HCT116 (cell line): ENCODE measurements at regions not wholly inside any gene's neighbourhood (a gene's known extent, or its start where the extent isn't known, plus 50 kb on each side); places are given as distances from the start of the nearest gene placed in this dataset.

Experiments
- ATAC-seq: fragments of 200-7000 bp; cut with Tn5 transposase; 2 replicates; pipeline ENCODE4 v1.9.1; 2020; ENCODE audit warnings: mild to moderate bottlenecking, moderate library complexity
- BruUV-seq: library from RNA; stranded (reverse); fragments of 400-500 nt; replicated peaks from 2 replicates; lab custom pipeline; 2021; lab: Mats Ljungman, UMichigan
- CTCF ChIA-PET: fragments of 300-600 bp; sonication (Branson Sonifier 250); formaldehyde crosslinking; loops from one replicate; lab custom pipeline; 2021; ENCODE audit warnings: antibody characterized with exemption; lab: Charles Lee
- POLR2A ChIA-PET: fragments of 300-600, 350-600 bp; sonication (Branson Sonifier 250); formaldehyde crosslinking; loops from one replicate; lab custom pipeline; 2021; ENCODE audit warnings: antibody characterized with exemption; lab: Charles Lee
- RAD21 ChIA-PET, 2 experiments: fragments of 300-600 bp; sonication (Branson Sonifier 250); formaldehyde crosslinking; loops; one replicate each; lab custom pipeline; 2023; ENCODE audit warnings: low total read pairs in 2 of 2; ENCODE audit not compliant: uncharacterized antibody in 2 of 2, unreplicated experiment in 2 of 2, low non-redundant PET in 1 of 2; lab: Charles Lee
- DNase-seq: peaks from one replicate; pipeline ENCODE4 v3.0.0-alpha.2; 2010; ENCODE audit warnings: low read depth, low spot score
- H2AFZ ChIP-seq: fragments of 200-600 bp; shearing (Covaris generic), sonication (generic); 2 replicates; pipeline ENCODE4 v1.6.1; 2017; ENCODE audit warnings: low read depth, mixed run types, mixed read lengths, antibody characterized with exemption, low read length; ENCODE audit not compliant: poor library complexity, severe bottlenecking
- H3K27ac ChIP-seq: 2 replicates; pipeline ENCODE4 v1.5.1; 2012; ENCODE audit warnings: low read depth, low read length
- H3K27me3 ChIP-seq: fragments of 200-600 bp; sonication (generic); 2 replicates; pipeline ENCODE4 v1.6.1; 2016; ENCODE audit warnings: mixed run types, low read length, mixed read lengths; ENCODE audit not compliant: insufficient read depth
- H3K36me3 ChIP-seq, 2 experiments: fragments of 200-500 bp in 1 of 2; fragments of 200-600 bp in 1 of 2; sonication (Bioruptor generic) in 1 of 2; sonication (generic) in 1 of 2; 2 replicates each; pipeline versions ENCODE4 v1.5.1 to v1.6.1; 2014 to 2016; ENCODE audit warnings: low read length in 2 of 2, inconsistent platforms in 1 of 2, mixed read lengths in 1 of 2, mixed run types in 1 of 2; ENCODE audit not compliant: insufficient read depth in 2 of 2, control insufficient read depth in 1 of 2
- H3K4me1 ChIP-seq, 2 experiments: fragments of 200-600 bp in 1 of 2; sonication (generic) in 1 of 2; 2 replicates each; pipeline versions ENCODE4 v1.5.1 to v1.6.1; 2012 to 2017; ENCODE audit warnings: low read length in 2 of 2, inconsistent platforms in 1 of 2, mild to moderate bottlenecking in 1 of 2, mixed read lengths in 1 of 2, mixed run types in 1 of 2, moderate library complexity in 1 of 2; ENCODE audit not compliant: insufficient read depth in 2 of 2, control insufficient read depth in 1 of 2
- H3K4me2 ChIP-seq: fragments of 200-600 bp; sonication (generic); 2 replicates; pipeline ENCODE4 v1.6.1; 2017; ENCODE audit warnings: mixed run types, low read length, mixed read lengths
- H3K4me3 ChIP-seq, 2 experiments: fragments of 200-600 bp in 1 of 2; sonication (generic) in 1 of 2; replicated peaks in 1 of 2; 2 replicates each; pipeline ENCODE4 v1.5.1; 2011 to 2016; ENCODE audit warnings: low read length in 2 of 2, control low read depth in 1 of 2, low read depth in 1 of 2, mild to moderate bottlenecking in 1 of 2, mixed read lengths in 1 of 2, mixed run types in 1 of 2
- H3K79me2 ChIP-seq: fragments of 200-600 bp; sonication (generic); 2 replicates; pipeline ENCODE4 v1.6.1; 2017; ENCODE audit warnings: mild to moderate bottlenecking, mixed run types, low read length, moderate library complexity, mixed read lengths; ENCODE audit not compliant: insufficient read depth
- H3K9ac ChIP-seq: fragments of 200-600 bp; sonication (generic); 2 replicates; pipeline ENCODE4 v1.6.1; 2016; ENCODE audit warnings: low read length, mixed read lengths
- H3K9me2 ChIP-seq: fragments of 200-600 bp; sonication (generic), shearing (Covaris generic); 2 replicates; pipeline ENCODE4 v1.6.1; 2017; ENCODE audit warnings: mixed run types, mild to moderate bottlenecking, moderate library complexity; ENCODE audit not compliant: insufficient read depth
- H3K9me3 ChIP-seq, 2 experiments: fragments of 200-500 bp in 1 of 2; fragments of 200-600 bp in 1 of 2; sonication (Bioruptor generic) in 1 of 2; sonication (generic) in 1 of 2; 2 replicates each; pipeline ENCODE4 v1.6.1; 2014 to 2017; ENCODE audit warnings: low read length in 2 of 2, mixed read lengths in 2 of 2, inconsistent platforms in 1 of 2, low read depth in 1 of 2, mild to moderate bottlenecking in 1 of 2, mixed run types in 1 of 2, moderate library complexity in 1 of 2; ENCODE audit not compliant: control insufficient read depth in 1 of 2, insufficient read depth in 1 of 2
- H4K20me1 ChIP-seq: fragments of 200-600 bp; sonication (generic), shearing (Covaris generic); 2 replicates; pipeline ENCODE4 v1.6.1; 2017; ENCODE audit warnings: mixed run types, mild to moderate bottlenecking, moderate library complexity; ENCODE audit not compliant: insufficient read depth
- CBX3 ChIP-seq: IDR thresholded peaks from 2 replicates; pipeline ENCODE4 v1.6.1; 2012; ENCODE audit warnings: low read depth
- CEBPB ChIP-seq: IDR thresholded peaks from 2 replicates; pipeline ENCODE4 v1.6.1; 2012; ENCODE audit warnings: low read depth
- EGR1 ChIP-seq: IDR thresholded peaks from 2 replicates; pipeline ENCODE4 v1.6.1; 2012; ENCODE audit warnings: low read depth
- ELF1 ChIP-seq: IDR thresholded peaks from 2 replicates; pipeline ENCODE4 v1.6.1; 2012; ENCODE audit warnings: low read depth, borderline replicate concordance
- EZH2 ChIP-seq: fragments of 200-600 bp; sonication (generic); IDR thresholded peaks from 2 replicates; pipeline ENCODE4 v1.6.1; 2017; ENCODE audit warnings: antibody characterized with exemption, mixed run types
- FOSL1 ChIP-seq: IDR thresholded peaks from 2 replicates; pipeline ENCODE4 v1.6.1; 2012; ENCODE audit warnings: low read depth
- POLR2A ChIP-seq: IDR thresholded peaks from 2 replicates; pipeline ENCODE4 v1.7.0; 2011; ENCODE audit warnings: borderline replicate concordance; ENCODE audit not compliant: insufficient read depth, insufficient read length; ENCODE audit errors: extremely low read depth
- POLR2AphosphoS5 ChIP-seq: IDR thresholded peaks from 2 replicates; pipeline ENCODE4 v1.6.1; 2011; ENCODE audit warnings: mild to moderate bottlenecking, low read depth, low read length, moderate library complexity
- YY1 ChIP-seq: IDR thresholded peaks from 2 replicates; pipeline ENCODE4 v1.6.1; 2011; ENCODE audit warnings: low read length, low read depth, moderate library complexity, mild to moderate bottlenecking; ENCODE audit not compliant: insufficient replicate concordance; ENCODE audit errors: extremely low read depth
- intact Hi-C: fragments of 100-400 bp; cut with micrococcal nuclease; formaldehyde crosslinking; loops from 2 replicates; pipeline ENCODE4 v1.10.0; 2022
- TF ChIP-seq, protein P1 (sequence below), 3 experiments: fragments of 200-600 bp in 1 of 3; sonication (generic) in 1 of 3; IDR thresholded peaks in 2 of 3; conservative IDR thresholded peaks in 1 of 3; 2 replicates each; pipeline ENCODE4 v1.5.1; 2012 to 2017; ENCODE audit warnings: low read depth in 2 of 3, low read length in 2 of 3, antibody characterized with exemption in 1 of 3, borderline replicate concordance in 1 of 3, control low read depth in 1 of 3, mild to moderate bottlenecking in 1 of 3, mixed read lengths in 1 of 3, mixed run types in 1 of 3, moderate library complexity in 1 of 3; ENCODE audit not compliant: insufficient read depth in 1 of 3
- TF ChIP-seq, protein P2 (sequence below): IDR thresholded peaks from 2 replicates; pipeline ENCODE4 v1.6.1; 2011; ENCODE audit warnings: mild to moderate bottlenecking, low read length, moderate library complexity; ENCODE audit not compliant: insufficient replicate concordance; ENCODE audit errors: extremely low read depth
- TF ChIP-seq, protein P3 (sequence below): IDR thresholded peaks from 2 replicates; pipeline ENCODE4 v1.6.1; 2012
- TF ChIP-seq, protein P4 (sequence below): IDR thresholded peaks from 2 replicates; pipeline ENCODE4 v1.6.1; 2012

DNA sequence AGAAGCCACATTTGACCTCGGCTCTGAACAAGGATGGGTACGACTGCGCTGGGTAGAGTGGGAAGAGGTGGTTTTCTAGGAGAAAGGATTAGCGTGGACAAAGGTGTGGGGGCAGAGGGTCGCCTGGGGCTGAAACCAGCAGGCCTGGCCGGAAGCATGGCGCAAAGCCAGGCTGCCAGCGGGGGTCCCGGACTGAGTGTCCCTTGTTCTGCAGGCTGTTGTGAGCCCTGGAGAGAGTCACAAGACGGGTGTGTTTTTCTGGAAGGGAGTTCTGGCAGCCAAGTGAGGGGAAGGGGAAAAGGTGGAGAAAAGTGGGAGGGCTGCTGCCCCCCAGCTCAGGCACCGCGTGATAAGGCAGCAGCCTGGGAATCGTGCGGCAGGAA lies 98.5 kb upstream of the MEF2A start:
- no peaks in the 10 kb centered on the region for H3K4me1 ChIP-seq
- no peak overlapping the region for H3K9ac ChIP-seq
- no peaks in the 10 kb centered on the region for H3K9me2 ChIP-seq
- intact Hi-C loops, result no loop called here
- no peaks in the 10 kb centered on the region for H3K36me3 ChIP-seq
- BruUV-seq, result no TSS peak
- POLR2A ChIA-PET, result no interaction called here
- H4K20me1 ChIP-seq, result no peaks in the 10 kb centered on the region
- no peaks in the 10 kb centered on the region for H3K9me3 ChIP-seq
- ATAC-seq (0 out of 2 replicates have a peak, but pooled peaks have one; percentile 11), DNase-seq (no peak)
- TF ChIP-seq, protein P1, sequence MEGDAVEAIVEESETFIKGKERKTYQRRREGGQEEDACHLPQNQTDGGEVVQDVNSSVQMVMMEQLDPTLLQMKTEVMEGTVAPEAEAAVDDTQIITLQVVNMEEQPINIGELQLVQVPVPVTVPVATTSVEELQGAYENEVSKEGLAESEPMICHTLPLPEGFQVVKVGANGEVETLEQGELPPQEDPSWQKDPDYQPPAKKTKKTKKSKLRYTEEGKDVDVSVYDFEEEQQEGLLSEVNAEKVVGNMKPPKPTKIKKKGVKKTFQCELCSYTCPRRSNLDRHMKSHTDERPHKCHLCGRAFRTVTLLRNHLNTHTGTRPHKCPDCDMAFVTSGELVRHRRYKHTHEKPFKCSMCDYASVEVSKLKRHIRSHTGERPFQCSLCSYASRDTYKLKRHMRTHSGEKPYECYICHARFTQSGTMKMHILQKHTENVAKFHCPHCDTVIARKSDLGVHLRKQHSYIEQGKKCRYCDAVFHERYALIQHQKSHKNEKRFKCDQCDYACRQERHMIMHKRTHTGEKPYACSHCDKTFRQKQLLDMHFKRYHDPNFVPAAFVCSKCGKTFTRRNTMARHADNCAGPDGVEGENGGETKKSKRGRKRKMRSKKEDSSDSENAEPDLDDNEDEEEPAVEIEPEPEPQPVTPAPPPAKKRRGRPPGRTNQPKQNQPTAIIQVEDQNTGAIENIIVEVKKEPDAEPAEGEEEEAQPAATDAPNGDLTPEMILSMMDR (IDR thresholded peaks at IDR 0.05 in 2 of 3, conservative IDR thresholded peaks at IDR 0.05 in 1 of 3; ENCODE audit: borderline replicate concordance in 1 of 3, insufficient read depth in 1 of 3, low read depth in 2 of 3, low read length in 2 of 3), result no peak
- no peak for TF ChIP-seq POLR2A
- no peak for TF ChIP-seq FOSL1
- no peak for TF ChIP-seq YY1
- no peak for TF ChIP-seq CEBPB
- TF ChIP-seq EGR1, result no peak
- TF ChIP-seq CBX3, result no peak
- TF ChIP-seq POLR2AphosphoS5, result no peak
- TF ChIP-seq ELF1, result no peak
- no peaks in the 10 kb centered on the region for H3K79me2 ChIP-seq
- CTCF ChIA-PET, result no interaction called here
- H3K27me3 ChIP-seq, result no peaks in the 10 kb centered on the region
- no peak overlapping the region for H2AFZ ChIP-seq
- H3K4me3 ChIP-seq, result no peak overlapping the region
- H3K4me2 ChIP-seq, result no peak overlapping the region
- RAD21 ChIA-PET, result no interaction called here
- H3K27ac ChIP-seq, result no peak overlapping the region

DNA sequence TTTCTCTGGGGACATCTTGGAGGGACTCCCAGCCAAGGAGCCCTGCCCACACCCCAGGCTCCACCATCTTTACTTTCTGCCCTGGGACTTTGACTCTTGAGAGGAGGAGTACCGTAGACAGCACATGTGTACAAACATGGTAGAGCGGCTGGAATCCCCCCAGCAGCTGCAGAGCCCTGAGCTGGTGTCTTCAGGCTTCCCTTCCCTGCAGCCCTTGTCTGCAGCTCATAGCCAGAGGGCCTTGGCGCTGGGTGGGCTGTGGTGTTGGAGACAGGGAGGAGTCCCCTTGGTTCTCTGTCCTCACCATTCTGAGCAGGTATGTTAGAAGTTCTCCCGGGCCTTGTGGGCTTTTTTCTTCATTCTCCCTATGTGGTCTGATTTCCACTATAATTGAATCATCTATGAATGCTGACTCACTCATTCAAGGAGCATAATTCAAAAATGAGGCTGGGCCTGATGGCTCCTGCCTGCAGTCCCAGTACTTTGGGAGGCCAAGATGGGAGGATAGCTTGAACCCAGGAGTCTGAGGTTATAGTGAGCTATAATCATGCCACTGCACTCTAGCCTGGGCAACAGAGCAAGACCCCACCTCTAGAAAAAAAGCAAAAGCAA lies 97.8 kb upstream of the MEF2A start:
- no peaks in the 10 kb centered on the region for H3K27me3 ChIP-seq
- H3K4me3 ChIP-seq, result no peak overlapping the region
- ChIA-PET POLR2A (no interaction called here), CTCF (no interaction called here), RAD21 (no interaction called here)
- H3K9me3 ChIP-seq, result no peaks in the 10 kb centered on the region
- H3K9me2 ChIP-seq, result no peaks in the 10 kb centered on the region
- H3K27ac ChIP-seq, result no peak overlapping the region
- no peaks in the 10 kb centered on the region for H3K36me3 ChIP-seq
- H3K4me1 ChIP-seq, result no peaks in the 10 kb centered on the region
- H3K9ac ChIP-seq, result no peak overlapping the region
- no peaks in the 10 kb centered on the region for H3K79me2 ChIP-seq
- H2AFZ ChIP-seq, result no peak overlapping the region
- H4K20me1 ChIP-seq, result no peaks in the 10 kb centered on the region
- ATAC-seq (no peak), DNase-seq (no peak)
- intact Hi-C loops, result no loop called here
- no TSS peak for BruUV-seq
- no peak overlapping the region for H3K4me2 ChIP-seq
- TF ChIP-seq, protein P2, sequence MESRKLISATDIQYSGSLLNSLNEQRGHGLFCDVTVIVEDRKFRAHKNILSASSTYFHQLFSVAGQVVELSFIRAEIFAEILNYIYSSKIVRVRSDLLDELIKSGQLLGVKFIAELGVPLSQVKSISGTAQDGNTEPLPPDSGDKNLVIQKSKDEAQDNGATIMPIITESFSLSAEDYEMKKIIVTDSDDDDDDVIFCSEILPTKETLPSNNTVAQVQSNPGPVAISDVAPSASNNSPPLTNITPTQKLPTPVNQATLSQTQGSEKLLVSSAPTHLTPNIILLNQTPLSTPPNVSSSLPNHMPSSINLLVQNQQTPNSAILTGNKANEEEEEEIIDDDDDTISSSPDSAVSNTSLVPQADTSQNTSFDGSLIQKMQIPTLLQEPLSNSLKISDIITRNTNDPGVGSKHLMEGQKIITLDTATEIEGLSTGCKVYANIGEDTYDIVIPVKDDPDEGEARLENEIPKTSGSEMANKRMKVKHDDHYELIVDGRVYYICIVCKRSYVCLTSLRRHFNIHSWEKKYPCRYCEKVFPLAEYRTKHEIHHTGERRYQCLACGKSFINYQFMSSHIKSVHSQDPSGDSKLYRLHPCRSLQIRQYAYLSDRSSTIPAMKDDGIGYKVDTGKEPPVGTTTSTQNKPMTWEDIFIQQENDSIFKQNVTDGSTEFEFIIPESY, result no peak
- TF ChIP-seq, protein P3, sequence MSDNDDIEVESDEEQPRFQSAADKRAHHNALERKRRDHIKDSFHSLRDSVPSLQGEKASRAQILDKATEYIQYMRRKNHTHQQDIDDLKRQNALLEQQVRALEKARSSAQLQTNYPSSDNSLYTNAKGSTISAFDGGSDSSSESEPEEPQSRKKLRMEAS, result no peak
- TF ChIP-seq EZH2, result no peak
- TF ChIP-seq, protein P4, sequence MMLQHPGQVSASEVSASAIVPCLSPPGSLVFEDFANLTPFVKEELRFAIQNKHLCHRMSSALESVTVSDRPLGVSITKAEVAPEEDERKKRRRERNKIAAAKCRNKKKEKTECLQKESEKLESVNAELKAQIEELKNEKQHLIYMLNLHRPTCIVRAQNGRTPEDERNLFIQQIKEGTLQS, result no peak
- TF ChIP-seq, protein P1 (IDR thresholded peaks at IDR 0.05 in 2 of 3, conservative IDR thresholded peaks at IDR 0.05 in 1 of 3; ENCODE audit: borderline replicate concordance in 1 of 3, insufficient read depth in 1 of 3, low read depth in 2 of 3, low read length in 2 of 3), result no peak
- TF ChIP-seq POLR2A, result no peak
- TF ChIP-seq EGR1, result no peak
